OCI-LY3 (cell line): ENCODE measurements at regions not wholly inside any gene's neighbourhood (a gene's known extent, or its start where the extent isn't known, plus 50 kb on each side); places are given as distances from the start of the nearest gene placed in this dataset.
"Not testable (repeated sequence)": the region's sequence is repeated elsewhere in the genome, so short reads cannot be mapped to it uniquely, and the experiment has no call there.

Source experiments
- H2AFZ ChIP-seq: fragments of 200-600, 300-600 bp; shearing (Covaris generic); 2 replicates; pipeline ENCODE4 v1.6.0; 2014; ENCODE audit warnings: antibody characterized with exemption, low read depth, low read length
- H3K27ac ChIP-seq: fragments of 200-600, 300-600 bp; sonication (generic); 2 replicates; pipeline ENCODE4 v1.5.1; 2014; ENCODE audit warnings: mild to moderate bottlenecking, low read length, moderate library complexity, mixed read lengths
- H3K27me3 ChIP-seq: fragments of 200-600, 300-600 bp; sonication (generic); 2 replicates; pipeline ENCODE4 v1.6.1; 2014; ENCODE audit warnings: low read depth, low read length, mixed read lengths
- H3K36me3 ChIP-seq: fragments of 200-600, 300-600 bp; sonication (generic); replicated peaks from 2 replicates; pipeline ENCODE3; 2014; ENCODE audit warnings: low read depth, low read length, mixed read lengths
- H3K4me1 ChIP-seq: fragments of 300-600, 200-600 bp; sonication (generic); 2 replicates; pipeline ENCODE4 v1.6.1; 2014; ENCODE audit warnings: low read length, mixed read lengths
- H3K4me2 ChIP-seq: fragments of 200-600, 300-600 bp; sonication (generic); 2 replicates; pipeline ENCODE4 v1.6.1; 2014; ENCODE audit warnings: low read length, mixed read lengths
- H3K4me3 ChIP-seq: fragments of 300-600, 200-600 bp; sonication (generic); 2 replicates; pipeline ENCODE4 v1.5.1; 2014; ENCODE audit warnings: antibody characterized with exemption, mild to moderate bottlenecking, low read length, moderate library complexity
- H3K79me2 ChIP-seq: fragments of 300-600, 200-600 bp; shearing (Covaris generic); 2 replicates; pipeline ENCODE4 v1.6.1; 2014; ENCODE audit warnings: mild to moderate bottlenecking, low read length, mixed read lengths
- H3K9ac ChIP-seq: fragments of 300-600, 200-600 bp; shearing (Covaris generic); 2 replicates; pipeline ENCODE4 v1.6.0; 2014; ENCODE audit warnings: mild to moderate bottlenecking, low read length, moderate library complexity
- H3K9me3 ChIP-seq: fragments of 200-600, 300-600 bp; shearing (Covaris generic); 2 replicates; pipeline ENCODE4 v1.6.1; 2014; ENCODE audit warnings: low read length, mixed read lengths; ENCODE audit not compliant: insufficient read depth
- H4K20me1 ChIP-seq: fragments of 200-600, 300-600 bp; sonication (generic); 2 replicates; pipeline ENCODE4 v1.6.1; 2016; ENCODE audit warnings: low read length, mixed read lengths; ENCODE audit not compliant: insufficient read depth
- CTCF ChIP-seq: fragments of 200-600, 300-600 bp; sonication (generic); IDR thresholded peaks from 2 replicates; pipeline ENCODE4 v1.5.1; 2014; ENCODE audit warnings: antibody characterized with exemption, low read length, low read depth
- EZH2phosphoT487 ChIP-seq: fragments of 200-600 bp; shearing (Covaris generic); IDR thresholded peaks from 2 replicates; pipeline ENCODE4 v1.6.1; 2018; ENCODE audit warnings: antibody characterized with exemption, mixed run types, low read depth

- Histone ChIP-seq H3K36me3 (no peaks in the 10 kb centered on the region), H3K4me2 (no peak overlapping the region), H3K9ac (no peak overlapping the region), H3K9me3 (no peaks in the 10 kb centered on the region), H2AFZ (no peak overlapping the region), H3K4me3 (no peak overlapping the region), H4K20me1 (no peaks in the 10 kb centered on the region), H3K79me2 (no peaks in the 10 kb centered on the region), H3K27ac (no peak overlapping the region), H3K27me3 (no peaks in the 10 kb centered on the region), H3K4me1 (no peaks in the 10 kb centered on the region)
- TF ChIP-seq EZH2phosphoT487 (no peak), CTCF (no peak)
Measured at GRCh38 chr12:126447346-126447745, 1382.1 kb downstream of the AACS start.

- H3K4me3 ChIP-seq, result no peak overlapping the region
- no peak overlapping the region for H3K9ac ChIP-seq
- H3K79me2 ChIP-seq, result no peaks in the 10 kb centered on the region
- TF ChIP-seq EZH2phosphoT487 (no peak), CTCF (no peak)
- no peak overlapping the region for H2AFZ ChIP-seq
- no peaks in the 10 kb centered on the region for H3K36me3 ChIP-seq
- no peaks in the 10 kb centered on the region for H3K4me1 ChIP-seq
- no peaks in the 10 kb centered on the region for H4K20me1 ChIP-seq
- no peak overlapping the region for H3K4me2 ChIP-seq
- no peak overlapping the region for H3K27ac ChIP-seq
- no peaks in the 10 kb centered on the region for H3K27me3 ChIP-seq
- no peaks in the 10 kb centered on the region for H3K9me3 ChIP-seq
Measured at GRCh38 chr12:126451809-126452208, 1386.6 kb downstream of the AACS start.

GRCh38 chr12:126452686-126453085, 1387.5 kb downstream of the AACS start:
- H3K27me3 ChIP-seq, H3K9me3 ChIP-seq: not testable (repeated sequence)

GRCh38 chr12:126454581-126454980, 1389.3 kb downstream of the AACS start:
- H3K4me2 ChIP-seq, result no peak overlapping the region
- no peaks in the 10 kb centered on the region for H3K4me1 ChIP-seq
- no peak overlapping the region for H3K4me3 ChIP-seq
- H3K27me3 ChIP-seq, result no peaks in the 10 kb centered on the region
- no peak overlapping the region for H3K9ac ChIP-seq
- H3K9me3 ChIP-seq, result no peaks in the 10 kb centered on the region
- no peaks in the 10 kb centered on the region for H3K79me2 ChIP-seq
- H2AFZ ChIP-seq, result no peak overlapping the region
- no peak overlapping the region for H3K27ac ChIP-seq
- no peaks in the 10 kb centered on the region for H4K20me1 ChIP-seq
- H3K36me3 ChIP-seq, result no peaks in the 10 kb centered on the region
- no peak for TF ChIP-seq EZH2phosphoT487
- no peak for TF ChIP-seq CTCF

More at GRCh38 chr12:126452686-126453085, 1387.5 kb downstream of the AACS start:
- H3K9ac ChIP-seq, H3K4me1 ChIP-seq, H3K27ac ChIP-seq, H2AFZ ChIP-seq, H3K4me3 ChIP-seq, H4K20me1 ChIP-seq, H3K36me3 ChIP-seq, H3K4me2 ChIP-seq, H3K79me2 ChIP-seq: not testable (repeated sequence)

GRCh38 chr12:126457776-126458175, 1392.5 kb downstream of the AACS start:
- H3K79me2 ChIP-seq, result no peaks in the 10 kb centered on the region
- H3K4me3 ChIP-seq, result no peak overlapping the region
- H3K9ac ChIP-seq, result no peak overlapping the region
- no peak overlapping the region for H3K4me2 ChIP-seq
- H3K27me3 ChIP-seq, result no peaks in the 10 kb centered on the region
- H3K9me3 ChIP-seq, result no peaks in the 10 kb centered on the region
- H2AFZ ChIP-seq, result no peak overlapping the region
- H3K27ac ChIP-seq, result no peak overlapping the region
- TF ChIP-seq CTCF (no peak), EZH2phosphoT487 (no peak)
- H3K36me3 ChIP-seq, result no peaks in the 10 kb centered on the region
- no peaks in the 10 kb centered on the region for H3K4me1 ChIP-seq
- H4K20me1 ChIP-seq, result no peaks in the 10 kb centered on the region
